GM12878 (cell line): ENCODE measurements at regions not wholly inside any gene's neighbourhood (a gene's known extent, or its start where the extent isn't known, plus 50 kb on each side); places are given as distances from the start of the nearest gene placed in this dataset.

Experiments
- CHD2 ChIP-seq: IDR thresholded peaks from 2 replicates; pipeline ENCODE4 v1.6.1; 2011; ENCODE audit warnings: low read depth, low read length, improper control_type of control experiment, borderline replicate concordance
- CTCF ChIP-seq, 3 experiments: IDR thresholded peaks in 2 of 3; conservative IDR thresholded peaks in 1 of 3; 2 replicates each; pipeline ENCODE4 v1.5.1; 2011; ENCODE audit warnings: low read depth in 3 of 3, low read length in 3 of 3, mild to moderate bottlenecking in 3 of 3, control low read depth in 2 of 3, moderate library complexity in 2 of 3, inconsistent platforms in 1 of 3, mixed read lengths in 1 of 3; ENCODE audit not compliant: control insufficient read depth in 2 of 3, insufficient read depth in 1 of 3; ENCODE audit errors: extremely low read depth in 1 of 3
- POLR2A ChIP-seq: IDR thresholded peaks from 2 replicates; pipeline ENCODE4 v1.6.1; 2011; ENCODE audit warnings: low read depth, mild to moderate bottlenecking, low read length
- POLR2AphosphoS5 ChIP-seq: IDR thresholded peaks from 2 replicates; pipeline ENCODE4 v1.6.1; 2011; ENCODE audit warnings: mild to moderate bottlenecking, low read length, inconsistent platforms
- STAT3 ChIP-seq: IDR thresholded peaks from 2 replicates; pipeline ENCODE4 v1.6.1; 2011; ENCODE audit warnings: low read depth, low read length, improper control_type of control experiment
- TAF1 ChIP-seq: IDR thresholded peaks from 2 replicates; pipeline ENCODE4 v1.6.1; 2011; ENCODE audit warnings: mild to moderate bottlenecking, low read depth, low read length, borderline replicate concordance
- TF ChIP-seq, protein P1 (sequence below): IDR thresholded peaks from 2 replicates; pipeline ENCODE4 v1.6.1; 2012; ENCODE audit warnings: low read depth, low read length, improper control_type of control experiment

DNA sequence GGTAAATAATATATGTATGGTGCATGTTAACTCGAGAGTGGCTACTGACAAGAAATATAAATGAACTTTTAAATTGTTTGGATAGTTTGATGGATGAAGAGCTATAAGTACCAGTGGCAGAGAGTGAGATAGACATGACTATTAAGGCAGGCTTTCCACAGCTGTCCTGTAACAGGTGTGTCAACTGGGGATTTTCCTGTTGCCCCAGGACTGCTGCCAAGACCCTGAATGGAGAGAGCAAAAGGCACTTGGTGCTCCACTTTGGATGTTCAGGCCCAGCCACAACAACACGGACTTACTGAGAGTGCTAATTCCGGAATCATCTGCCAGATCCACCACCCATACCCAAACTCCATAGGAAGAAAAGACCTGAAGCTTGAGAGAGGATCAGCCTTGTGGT is 215.1 kb downstream of the SEC61B start:
- TF ChIP-seq, protein P1, sequence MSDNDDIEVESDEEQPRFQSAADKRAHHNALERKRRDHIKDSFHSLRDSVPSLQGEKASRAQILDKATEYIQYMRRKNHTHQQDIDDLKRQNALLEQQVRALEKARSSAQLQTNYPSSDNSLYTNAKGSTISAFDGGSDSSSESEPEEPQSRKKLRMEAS = no peak
- TF ChIP-seq TAF1 = no peak
- no peak for TF ChIP-seq CTCF (IDR thresholded peaks at IDR 0.05 in 2 of 3, conservative IDR thresholded peaks at IDR 0.05 in 1 of 3; ENCODE audit: control insufficient read depth in 2 of 3, extremely low read depth in 1 of 3, insufficient read depth in 1 of 3, low read depth in 3 of 3, low read length in 3 of 3)
- no peak for TF ChIP-seq POLR2AphosphoS5
- no peak for TF ChIP-seq CHD2
- no peak for TF ChIP-seq STAT3
- no peak for TF ChIP-seq POLR2A
